Common myeloid progenitor, CD34-positive (primary cell): ENCODE measurements at regions not wholly inside any gene's neighbourhood (a gene's known extent, or its start where the extent isn't known, plus 50 kb on each side); places are given as distances from the start of the nearest gene placed in this dataset.
"Not testable (repeated sequence)": the region's sequence is repeated elsewhere in the genome, so short reads cannot be mapped to it uniquely, and the experiment has no call there.

Source experiments
- CTCF ChIA-PET: fragments of 350-600 bp; sonication (Branson Sonifier 250); formaldehyde crosslinking; loops from one replicate; lab custom pipeline; 2021; ENCODE audit warnings: antibody characterized with exemption; lab: Charles Lee
- POLR2A ChIA-PET: fragments of 350-600 bp; sonication (Branson Sonifier 250); formaldehyde crosslinking; loops from one replicate; lab custom pipeline; 2021; ENCODE audit warnings: antibody characterized with exemption; lab: Charles Lee
- DNase-seq, 3 donors: peaks; one replicate each; pipeline versions ENCODE4 v3.0.0 to v3.0.0-alpha.2; 2013
- H3K27ac ChIP-seq, 2 experiments: 1 replicate in 1 of 2; 2 replicates in 1 of 2; pipeline ENCODE4 v1.7.0; 2013; ENCODE audit warnings: inconsistent platforms in 2 of 2, low read length in 2 of 2, mild to moderate bottlenecking in 2 of 2, low read depth in 1 of 2, moderate library complexity in 1 of 2; ENCODE audit not compliant: severe bottlenecking in 2 of 2, insufficient read depth in 1 of 2, poor library complexity in 1 of 2
- H3K27me3 ChIP-seq, 5 experiments: replicated peaks in 2 of 5; 1 replicate in 3 of 5; 2 replicates in 2 of 5; pipeline versions ENCODE4 v1.6.1 to v1.7.0; 2013; ENCODE audit warnings: low read length in 4 of 5, mild to moderate bottlenecking in 2 of 5, moderate library complexity in 2 of 5, inconsistent platforms in 1 of 5; ENCODE audit not compliant: insufficient read depth in 5 of 5, control insufficient read depth in 4 of 5
- H3K36me3 ChIP-seq, 4 experiments: 1 replicate in 2 of 4; 2 replicates in 2 of 4; pipeline versions ENCODE4 v1.6.1 to v1.7.0; 2013; ENCODE audit warnings: low read length in 3 of 4, control low read depth in 1 of 4, mild to moderate bottlenecking in 1 of 4; ENCODE audit not compliant: control insufficient read depth in 4 of 4, insufficient read depth in 4 of 4
- H3K4me1 ChIP-seq, 4 experiments: 1 replicate in 3 of 4; 2 replicates in 1 of 4; pipeline versions ENCODE4 v1.6.1 to v1.7.1; 2013; ENCODE audit warnings: low read length in 3 of 4, mild to moderate bottlenecking in 3 of 4, control low read depth in 1 of 4, inconsistent platforms in 1 of 4, moderate library complexity in 1 of 4; ENCODE audit not compliant: control insufficient read depth in 4 of 4, insufficient read depth in 4 of 4; ENCODE audit errors: control extremely low read depth in 1 of 4
- H3K4me3 ChIP-seq, 7 experiments: 1 replicate in 4 of 7; 2 replicates in 3 of 7; pipeline versions ENCODE4 v1.5.1 to v1.7.0; 2013; ENCODE audit warnings: mild to moderate bottlenecking in 7 of 7, low read length in 6 of 7, moderate library complexity in 6 of 7, inconsistent platforms in 2 of 7, low read depth in 2 of 7, control low read depth in 1 of 7; ENCODE audit not compliant: insufficient read depth in 4 of 7, control insufficient read depth in 1 of 7; ENCODE audit errors: extremely low read depth in 1 of 7
- H3K9me3 ChIP-seq, 5 experiments: 1 replicate in 4 of 5; 2 replicates in 1 of 5; pipeline versions ENCODE4 v1.6.1 to v1.7.1; 2013; ENCODE audit warnings: low read length in 4 of 5, mild to moderate bottlenecking in 2 of 5, inconsistent platforms in 1 of 5, low read depth in 1 of 5, moderate library complexity in 1 of 5; ENCODE audit not compliant: control insufficient read depth in 4 of 5, insufficient read depth in 2 of 5; ENCODE audit errors: control extremely low read depth in 1 of 5
- WGBS: methylation state at CpG from one replicate; pipeline ENCODE4 v1.1.5; 2013; ENCODE audit not compliant: insufficient coverage; 5-methylcytosine and 5-hydroxymethylcytosine counted together

DNA sequence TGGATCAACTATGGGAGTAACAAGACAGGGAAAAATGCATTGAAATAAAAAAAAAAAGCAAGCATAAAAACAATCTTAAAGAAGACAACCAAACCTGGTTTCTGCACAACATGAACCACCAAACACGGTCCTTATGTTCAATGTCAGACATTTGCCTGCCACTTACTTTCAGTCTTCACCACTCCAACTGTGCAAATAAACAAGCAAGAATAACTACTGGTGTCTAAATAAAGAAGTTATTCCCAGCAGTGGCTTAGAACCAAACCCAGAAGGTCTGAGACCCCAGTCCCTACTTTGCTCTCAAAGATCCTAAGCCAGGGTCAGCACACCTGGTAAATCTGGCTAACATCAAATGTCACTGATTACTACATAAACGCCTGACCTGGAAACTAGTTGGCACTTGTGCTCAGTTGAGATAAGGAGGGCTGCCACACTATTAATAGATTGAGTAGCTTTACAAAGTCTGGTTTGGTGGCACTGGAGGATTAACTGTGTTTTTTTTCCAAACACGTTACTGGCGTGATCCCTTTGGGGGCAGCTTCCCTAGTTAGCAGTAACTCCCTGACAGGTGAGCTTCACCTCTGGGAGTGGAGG lies 62.7 kb upstream of the ABLIM1 start:
- WGBS: 30% methylated on average over 2 of the region's 4 CpGs
- Histone ChIP-seq H3K36me3 (no peaks in the 10 kb centered on the region), H3K27ac (peak overlapping the region in 1 of 2 experiments; percentile 7), H3K4me3 (no peak overlapping the region), H3K9me3 (no peaks in the 10 kb centered on the region), H3K27me3 (no peaks in the 10 kb centered on the region), H3K4me1 (peaks cover 0 to 45% (median 20%) of the 10 kb centered on the region in 4 experiments)
- ChIA-PET CTCF (interaction anchor here (0.8 to 1.4 kb wide), 2 partner anchors 17 to 28 kb away, joined by 3 read pairs; no protein-coding TSS in a partner anchor), POLR2A (interaction anchor here (0.6 kb wide), 1 partner anchor 1026 kb away, joined by 3 read pairs; no protein-coding TSS in a partner anchor)
- DNase-seq: peak in 2 of 3 donors; percentile 54 to 76

DNA sequence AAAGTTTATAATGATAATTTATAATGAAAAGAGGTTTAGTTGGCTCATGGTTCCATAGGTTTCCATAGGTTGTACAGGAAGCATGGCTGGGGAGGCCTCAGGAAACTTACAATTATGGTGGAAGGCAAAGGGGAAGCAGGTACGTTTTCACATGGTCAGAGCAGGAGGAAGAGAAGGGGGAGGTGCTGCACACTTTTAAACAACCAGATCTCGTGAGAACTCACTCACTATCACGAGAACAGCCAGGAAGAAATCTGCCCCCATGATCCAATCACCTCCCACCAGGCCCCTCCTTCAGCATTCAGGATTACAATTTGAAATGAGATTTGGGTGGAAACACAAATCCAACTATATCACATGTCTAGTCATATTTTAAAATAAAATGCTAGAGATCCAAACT lies 64.1 kb upstream of the ABLIM1 start:
- WGBS: no CpG with 5 or more reads among the region's 3 CpGs

DNA sequence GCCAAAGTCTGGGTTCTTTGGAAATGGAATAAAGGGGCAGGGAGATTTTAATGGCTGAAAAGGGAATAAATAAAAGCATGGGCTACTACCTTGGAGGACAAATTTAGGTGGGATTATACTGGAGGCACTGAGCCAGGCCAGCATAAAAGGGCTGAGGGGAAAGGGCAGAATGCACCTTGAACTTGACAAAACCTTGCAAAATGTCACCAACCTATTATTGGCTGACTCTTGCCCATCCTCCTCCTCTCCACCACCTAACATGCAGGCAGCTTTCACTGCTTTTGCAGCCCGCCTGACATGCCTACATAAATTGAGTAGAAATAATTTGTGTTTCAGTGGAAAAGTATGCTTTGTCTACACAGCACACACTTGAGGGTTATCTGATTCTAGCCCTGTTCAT lies 65.3 kb upstream of the ABLIM1 start:
- CTCF ChIA-PET: interaction anchor here (0.6 to 1.8 kb wide), 3 partner anchors 12 to 419 kb away, joined by 3 to 7 read pairs (median 4); no protein-coding TSS in a partner anchor
- POLR2A ChIA-PET: interaction anchor here (0.6 kb wide), 1 partner anchor 170 kb away, joined by 3 read pairs; no protein-coding TSS in a partner anchor
- Histone ChIP-seq H3K4me3 (no peak overlapping the region), H3K27me3 (no peaks in the 10 kb centered on the region), H3K36me3 (no peaks in the 10 kb centered on the region), H3K9me3 (peaks cover 0 to 2% (median 0%) of the 10 kb centered on the region in 5 experiments), H3K4me1 (peaks cover 0 to 30% (median 14%) of the 10 kb centered on the region in 4 experiments), H3K27ac (no peak overlapping the region)
- no peak for DNase-seq
- no CpG with 5 or more reads among the region's 1 CpG for WGBS

More for the DNA sequence above, 64.1 kb upstream of the ABLIM1 start:
- H3K4me1 ChIP-seq: peaks cover 0 to 31% (median 15%) of the 10 kb centered on the region in 4 experiments
- H3K36me3 ChIP-seq, CTCF ChIA-PET, H3K4me3 ChIP-seq, POLR2A ChIA-PET, DNase-seq, H3K27me3 ChIP-seq, H3K27ac ChIP-seq, H3K9me3 ChIP-seq: not testable (repeated sequence)

DNA sequence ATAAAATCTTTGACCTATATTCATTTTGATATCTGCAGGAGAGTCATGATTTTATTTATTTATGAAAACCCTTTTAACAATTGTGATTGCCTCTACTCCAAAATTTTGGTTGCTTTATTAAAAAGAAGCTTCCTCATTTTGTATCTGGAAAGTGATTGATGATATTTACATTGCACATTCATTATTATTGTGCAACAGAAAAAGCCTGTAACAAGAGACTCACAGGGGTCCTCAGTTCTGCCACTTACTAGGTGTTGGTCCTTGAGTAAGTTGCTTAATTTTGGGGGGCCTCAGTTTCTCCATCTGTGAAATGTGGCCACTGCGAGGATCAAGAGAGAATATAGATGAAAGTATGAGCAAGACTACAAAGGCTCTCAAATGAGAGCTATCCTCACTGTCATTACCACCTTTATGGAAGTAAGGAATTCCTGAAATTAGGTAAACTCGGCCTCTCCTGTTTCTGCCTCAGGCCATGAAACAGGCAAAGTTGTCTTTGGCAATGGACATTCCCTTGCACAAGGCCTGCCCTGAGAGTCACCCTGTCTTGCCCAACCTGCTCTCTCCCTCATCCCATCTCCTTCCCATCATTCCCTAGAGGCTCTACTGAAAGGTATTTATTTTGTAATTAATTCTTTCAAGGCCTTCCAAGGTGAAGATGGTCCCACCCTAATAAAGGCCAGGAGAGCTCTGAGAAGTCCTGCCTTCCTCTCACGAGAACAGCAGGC lies 66.1 kb upstream of the ABLIM1 start:
- H3K36me3 ChIP-seq: no peaks in the 10 kb centered on the region
- H3K27me3 ChIP-seq: no peaks in the 10 kb centered on the region
- H3K9me3 ChIP-seq: peaks cover 0 to 2% (median 0%) of the 10 kb centered on the region in 5 experiments
- 93% methylated on average over 2 of the region's 3 CpGs for WGBS
- DNase-seq: peak in 2 of 3 donors; percentile 67 to 78
- no peak overlapping the region for H3K4me3 ChIP-seq
- peaks cover 0 to 30% (median 14%) of the 10 kb centered on the region in 4 experiments for H3K4me1 ChIP-seq
- H3K27ac ChIP-seq: no peak overlapping the region
- ChIA-PET POLR2A (interaction anchor here (0.6 kb wide), 1 partner anchor 171 kb away, joined by 3 read pairs; no protein-coding TSS in a partner anchor), CTCF (interaction anchor here (0.6 to 2.2 kb wide), 5 partner anchors 11 to 420 kb away, joined by 3 to 7 read pairs (median 4); no protein-coding TSS in a partner anchor)

DNA sequence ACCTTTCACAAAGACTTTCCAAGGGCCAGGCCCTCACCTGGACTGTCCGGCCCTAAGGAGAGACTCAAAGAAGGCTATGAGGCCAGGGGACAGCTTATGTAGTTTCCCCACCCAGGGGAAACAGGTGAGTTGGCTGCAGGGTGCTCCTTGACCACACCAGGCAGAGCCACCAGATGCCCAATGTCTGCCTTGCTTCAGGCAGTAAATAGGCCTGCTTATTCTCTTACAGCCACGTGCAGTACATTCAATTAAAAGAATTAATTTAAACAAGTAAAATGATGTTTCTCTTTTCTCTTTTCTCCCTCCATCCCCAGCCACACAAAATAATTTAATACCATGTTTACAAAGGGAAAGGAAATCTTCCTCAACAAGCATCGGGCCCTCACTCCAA lies 66.6 kb upstream of the ABLIM1 start:
- peaks cover 0 to 30% (median 14%) of the 10 kb centered on the region in 4 experiments for H3K4me1 ChIP-seq
- DNase-seq: no peak
- ChIA-PET CTCF (interaction anchor here (0.7 to 2.2 kb wide), 3 partner anchors 21 to 421 kb away, joined by 3 to 6 read pairs (median 4); no protein-coding TSS in a partner anchor), POLR2A (no interaction called here)
- H3K27ac ChIP-seq: no peak overlapping the region
- no peaks in the 10 kb centered on the region for H3K36me3 ChIP-seq
- no peaks in the 10 kb centered on the region for H3K27me3 ChIP-seq
- H3K4me3 ChIP-seq: no peak overlapping the region
- WGBS: 100% methylated on average over 1 of the region's 3 CpGs
- peaks cover 0 to 2% (median 0%) of the 10 kb centered on the region in 5 experiments for H3K9me3 ChIP-seq

DNA sequence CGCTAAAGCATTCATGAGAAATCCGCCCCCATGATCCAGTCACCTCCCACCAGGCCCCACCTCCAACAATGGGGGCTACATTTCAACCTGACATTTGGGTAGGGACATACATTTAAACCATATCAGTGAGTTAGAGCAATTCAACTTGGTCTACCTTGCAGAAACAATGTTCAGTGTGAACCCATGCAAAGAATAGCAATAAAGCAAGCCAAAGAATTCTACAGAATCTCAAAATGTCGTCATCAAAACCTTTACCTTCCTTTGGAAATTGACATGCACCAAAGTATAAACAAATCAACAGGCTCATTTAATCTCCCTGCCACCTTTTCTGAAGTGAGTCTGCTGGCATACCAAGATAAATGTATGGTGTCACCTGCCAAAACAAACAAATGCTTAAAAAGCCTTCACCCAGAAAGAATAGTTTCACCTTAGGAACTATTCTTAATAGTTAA lies 68.8 kb upstream of the ABLIM1 start:
- H3K4me3 ChIP-seq: no peak overlapping the region
- no peak for DNase-seq
- H3K9me3 ChIP-seq: peaks cover 0 to 2% (median 0%) of the 10 kb centered on the region in 5 experiments
- POLR2A ChIA-PET: no interaction called here
- no peak overlapping the region for H3K27ac ChIP-seq
- H3K36me3 ChIP-seq: no peaks in the 10 kb centered on the region
- H3K27me3 ChIP-seq: no peaks in the 10 kb centered on the region
- CTCF ChIA-PET: no interaction called here
- WGBS: 93% methylated on average over 3 of the region's 3 CpGs
- peaks cover 0 to 21% (median 8%) of the 10 kb centered on the region in 4 experiments for H3K4me1 ChIP-seq
